ENCODE measurements at regions not wholly inside any gene's neighbourhood (a gene's known extent, or its start where the extent isn't known, plus 50 kb on each side); places are given as distances from the start of the nearest gene placed in this dataset.

GRCh38 chr13:21319869-21320641 is 139.0 kb downstream of the ZDHHC20 start:
- DNase-seq = no peak

- no peak for DNase-seq
These were observed 138.5 kb downstream of the ZDHHC20 start for GRCh38 chr13:21320642-21321034.

- DNase-seq = no peak
These were observed 137.8 kb downstream of the ZDHHC20 start for GRCh38 chr13:21321269-21321668.

GRCh38 chr13:21322327-21322965 is 136.7 kb downstream of the ZDHHC20 start:
- DNase-seq = no peak

Data from activated CD4-positive, alpha-beta T cell treated with anti-CD3 and anti-CD28 coated beads for 4 hours (primary cell).